ENCODE measurements at regions not wholly inside any gene's neighbourhood (a gene's known extent, or its start where the extent isn't known, plus 50 kb on each side); places are given as distances from the start of the nearest gene placed in this dataset.
A peak's percentile ranks its signal among the peaks of the same experiment; 100 is the strongest.

GRCh38 chr1:34695580-34695979 is 59.3 kb upstream of the GJB5 start:
- no peak for TF ChIP-seq CTCF (IDR thresholded peaks at IDR 0.05; ENCODE audit: low read depth, low read length)

GRCh38 chr1:34696230-34696629 is 58.6 kb upstream of the GJB5 start:
- no peak for TF ChIP-seq CTCF (IDR thresholded peaks at IDR 0.05; ENCODE audit: low read depth, low read length)
- DNase-seq (ENCODE audit: low read depth in 2 of 2), result peak in 1 of 2 donors; percentile 3
- H3K4me3 ChIP-seq (replicated peaks in 1 of 2; ENCODE audit: low read depth in 2 of 2, low read length in 2 of 2), result no peak overlapping the region

More at GRCh38 chr1:34695580-34695979, 59.3 kb upstream of the GJB5 start:
- DNase-seq (ENCODE audit: low read depth in 2 of 2), result no peak
- H3K4me3 ChIP-seq (replicated peaks in 1 of 2; ENCODE audit: low read depth in 2 of 2, low read length in 2 of 2), result no peak overlapping the region

GRCh38 chr1:34696981-34697380 is 57.9 kb upstream of the GJB5 start:
- no peak for TF ChIP-seq CTCF (IDR thresholded peaks at IDR 0.05; ENCODE audit: low read depth, low read length)
- DNase-seq (ENCODE audit: low read depth in 2 of 2), result no peak
- no peak overlapping the region for H3K4me3 ChIP-seq (replicated peaks in 1 of 2; ENCODE audit: low read depth in 2 of 2, low read length in 2 of 2)

GRCh38 chr1:34697818-34698217 is 57.0 kb upstream of the GJB5 start:
- TF ChIP-seq CTCF (IDR thresholded peaks at IDR 0.05; ENCODE audit: low read depth, low read length), result no peak
- no peak for DNase-seq (ENCODE audit: low read depth in 2 of 2)
- no peak overlapping the region for H3K4me3 ChIP-seq (replicated peaks in 1 of 2; ENCODE audit: low read depth in 2 of 2, low read length in 2 of 2)

- TF ChIP-seq CTCF (IDR thresholded peaks at IDR 0.05; ENCODE audit: low read depth, low read length), result no peak
- no peak for DNase-seq (ENCODE audit: low read depth in 2 of 2)
- no peak overlapping the region for H3K4me3 ChIP-seq (replicated peaks in 1 of 2; ENCODE audit: low read depth in 2 of 2, low read length in 2 of 2)
Measured at GRCh38 chr1:34701326-34702060, 53.4 kb upstream of the GJB5 start.

Data from cardiac fibroblast (primary cell).